ENCODE measurements at regions not wholly inside any gene's neighbourhood (a gene's known extent, or its start where the extent isn't known, plus 50 kb on each side); places are given as distances from the start of the nearest gene placed in this dataset.

- TF ChIP-seq, protein P1, sequence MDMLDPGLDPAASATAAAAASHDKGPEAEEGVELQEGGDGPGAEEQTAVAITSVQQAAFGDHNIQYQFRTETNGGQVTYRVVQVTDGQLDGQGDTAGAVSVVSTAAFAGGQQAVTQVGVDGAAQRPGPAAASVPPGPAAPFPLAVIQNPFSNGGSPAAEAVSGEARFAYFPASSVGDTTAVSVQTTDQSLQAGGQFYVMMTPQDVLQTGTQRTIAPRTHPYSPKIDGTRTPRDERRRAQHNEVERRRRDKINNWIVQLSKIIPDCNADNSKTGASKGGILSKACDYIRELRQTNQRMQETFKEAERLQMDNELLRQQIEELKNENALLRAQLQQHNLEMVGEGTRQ (IDR thresholded peaks at IDR 0.05; ENCODE audit: low read length): no peak
- TF ChIP-seq BRCA1 (IDR thresholded peaks at IDR 0.05; ENCODE audit: low read depth, low read length): no peak
- TF ChIP-seq TCF12 (IDR thresholded peaks at IDR 0.05; ENCODE audit: low read depth, low read length): no peak
- TF ChIP-seq ATF3 (IDR thresholded peaks at IDR 0.05; ENCODE audit: insufficient read depth, low read depth, low read length): no peak
- no peak for TF ChIP-seq JUN (IDR thresholded peaks at IDR 0.05; ENCODE audit: low read depth, low read length)
- TF ChIP-seq, protein P2, sequence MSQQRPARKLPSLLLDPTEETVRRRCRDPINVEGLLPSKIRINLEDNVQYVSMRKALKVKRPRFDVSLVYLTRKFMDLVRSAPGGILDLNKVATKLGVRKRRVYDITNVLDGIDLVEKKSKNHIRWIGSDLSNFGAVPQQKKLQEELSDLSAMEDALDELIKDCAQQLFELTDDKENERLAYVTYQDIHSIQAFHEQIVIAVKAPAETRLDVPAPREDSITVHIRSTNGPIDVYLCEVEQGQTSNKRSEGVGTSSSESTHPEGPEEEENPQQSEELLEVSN (IDR thresholded peaks at IDR 0.05): no peak
- no peak for TF ChIP-seq SAP30 (IDR thresholded peaks at IDR 0.05; ENCODE audit: insufficient read depth, insufficient replicate concordance, low read length)
Observed at GRCh38 chr5:124648902-124649467, 97.5 kb downstream of the ZNF608 start (continued).

All from H1 (cell line).